ENCODE measurements at regions not wholly inside any gene's neighbourhood (a gene's known extent, or its start where the extent isn't known, plus 50 kb on each side); places are given as distances from the start of the nearest gene placed in this dataset.

- H3K27ac ChIP-seq = no peak overlapping the region
- no peak for DNase-seq
- intact Hi-C loops (cut with DNase I) = no loop called here
- H3K9me3 ChIP-seq = peaks cover 0 to 1% of the 10 kb centered on the region in 2 donors
- H3K27me3 ChIP-seq = no peaks in the 10 kb centered on the region
- peaks cover 0 to 6% of the 10 kb centered on the region in 2 donors for H3K4me1 ChIP-seq
- H3K36me3 ChIP-seq = no peaks in the 10 kb centered on the region
- no peak overlapping the region for H3K4me3 ChIP-seq
- no peak for TF ChIP-seq CTCF (IDR thresholded peaks at IDR 0.05)
- no peak for ATAC-seq
Observed at GRCh38 chr2:160550048-160550447, 56.4 kb upstream of the RBMS1 start.

DNA sequence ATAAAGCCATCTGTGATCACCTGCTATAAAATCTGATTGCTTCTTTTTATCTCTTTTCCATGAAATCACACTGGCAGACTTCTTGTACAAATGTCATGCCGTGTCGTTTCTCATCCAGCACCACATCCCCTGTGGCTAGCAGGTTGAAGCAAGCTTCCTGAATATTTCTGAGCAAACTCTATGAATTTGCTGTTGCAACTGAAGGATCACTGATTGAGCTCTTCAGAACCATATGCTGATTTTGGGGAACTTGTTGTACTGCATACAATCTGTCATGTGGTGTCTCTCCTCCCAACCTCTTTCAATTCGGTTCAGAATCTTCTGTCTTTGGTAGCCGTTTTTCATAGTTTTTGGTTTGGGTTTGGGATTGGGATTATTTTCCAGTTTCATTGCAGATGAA, 57.7 kb upstream of the RBMS1 start:
- Histone ChIP-seq H3K4me3 (no peak overlapping the region), H3K27ac (no peak overlapping the region), H3K9me3 (peaks cover 0 to 1% of the 10 kb centered on the region in 2 donors), H3K27me3 (no peaks in the 10 kb centered on the region), H3K4me1 (peaks cover 0 to 6% of the 10 kb centered on the region in 2 donors), H3K36me3 (no peaks in the 10 kb centered on the region)
- intact Hi-C loops (cut with DNase I) = no loop called here
- peak; percentile 56 for ATAC-seq
- no peak for TF ChIP-seq CTCF (IDR thresholded peaks at IDR 0.05)
- no peak for DNase-seq

- TF ChIP-seq CTCF (IDR thresholded peaks at IDR 0.05) = no peak
- intact Hi-C loops (cut with DNase I) = no loop called here
- Histone ChIP-seq H3K36me3 (no peaks in the 10 kb centered on the region), H3K4me3 (no peak overlapping the region), H3K4me1 (peaks cover 0 to 6% of the 10 kb centered on the region in 2 donors), H3K27ac (no peak overlapping the region), H3K27me3 (no peaks in the 10 kb centered on the region), H3K9me3 (no peaks in the 10 kb centered on the region)
- ATAC-seq = no peak
- DNase-seq = no peak
Observed at GRCh38 chr2:160555420-160556071, 61.9 kb upstream of the RBMS1 start.

GRCh38 chr2:160557903-160558302, 64.3 kb upstream of the RBMS1 start:
- Histone ChIP-seq H3K27ac (no peak overlapping the region), H3K27me3 (no peaks in the 10 kb centered on the region), H3K4me1 (peaks cover 0 to 19% of the 10 kb centered on the region in 2 donors), H3K9me3 (no peaks in the 10 kb centered on the region), H3K4me3 (no peak overlapping the region), H3K36me3 (no peaks in the 10 kb centered on the region)
- ATAC-seq = no peak
- no peak for TF ChIP-seq CTCF (IDR thresholded peaks at IDR 0.05)
- intact Hi-C loops (cut with DNase I) = no loop called here
- no peak for DNase-seq

GRCh38 chr2:160558531-160558930, 64.9 kb upstream of the RBMS1 start:
- DNase-seq (no peak), ATAC-seq (no peak)
- Histone ChIP-seq H3K4me3 (no peak overlapping the region), H3K36me3 (no peaks in the 10 kb centered on the region), H3K27ac (no peak overlapping the region), H3K27me3 (no peaks in the 10 kb centered on the region), H3K9me3 (no peaks in the 10 kb centered on the region), H3K4me1 (peaks cover 0 to 19% of the 10 kb centered on the region in 2 donors)
- intact Hi-C loops (cut with DNase I) = no loop called here
- TF ChIP-seq CTCF (IDR thresholded peaks at IDR 0.05) = no peak
